T follicular helper cell (primary cell): ENCODE measurements at regions not wholly inside any gene's neighbourhood (a gene's known extent, or its start where the extent isn't known, plus 50 kb on each side); places are given as distances from the start of the nearest gene placed in this dataset.

ENCODE experiments used
- DNase-seq: peaks from one replicate; pipeline ENCODE4 v3.0.0-alpha.2; 2020; ENCODE audit warnings: low read depth

- DNase-seq: no peak
These were observed 72.3 kb downstream of the LINC00237 start for GRCh38 chr20:21033817-21034216.

- DNase-seq: no peak
These were observed 74.5 kb downstream of the LINC00237 start for GRCh38 chr20:21031666-21032065.

- no peak for DNase-seq
These were observed 76.8 kb downstream of the LINC00237 start for GRCh38 chr20:21029341-21029740.

- DNase-seq: no peak
These were observed 77.2 kb downstream of the LINC00237 start for GRCh38 chr20:21028921-21029320.

GRCh38 chr20:21028436-21028835 is 77.7 kb downstream of the LINC00237 start:
- no peak for DNase-seq

- no peak for DNase-seq
These were observed 78.6 kb downstream of the LINC00237 start for GRCh38 chr20:21027569-21027968.

GRCh38 chr20:21026951-21027350 is 79.2 kb downstream of the LINC00237 start:
- no peak for DNase-seq

GRCh38 chr20:21024420-21024819 is 81.7 kb downstream of the LINC00237 start:
- no peak for DNase-seq

- no peak for DNase-seq
These were observed 83.2 kb downstream of the LINC00237 start for GRCh38 chr20:21022925-21023324.

- DNase-seq: no peak
These were observed 84.7 kb downstream of the LINC00237 start for GRCh38 chr20:21021472-21021790.

- DNase-seq: no peak
These were observed 85.3 kb downstream of the LINC00237 start for GRCh38 chr20:21020659-21021471.

- DNase-seq: no peak
These were observed 86.1 kb downstream of the LINC00237 start for GRCh38 chr20:21019814-21020658.

GRCh38 chr20:21019468-21019813 is 86.7 kb downstream of the LINC00237 start:
- DNase-seq: no peak

- DNase-seq: no peak
These were observed 87.6 kb downstream of the LINC00237 start for GRCh38 chr20:21018576-21018975.

- DNase-seq: no peak
These were observed 88.6 kb downstream of the LINC00237 start for GRCh38 chr20:21017528-21018085.

GRCh38 chr20:21016751-21017150 is 89.4 kb downstream of the LINC00237 start:
- no peak for DNase-seq

- DNase-seq: no peak
These were observed 91.6 kb downstream of the LINC00237 start for GRCh38 chr20:21014528-21014927.

GRCh38 chr20:21008951-21009350 is 97.2 kb downstream of the LINC00237 start:
- no peak for DNase-seq

GRCh38 chr20:21006611-21007010 is 99.5 kb downstream of the LINC00237 start:
- no peak for DNase-seq

- DNase-seq: no peak
These were observed 101.6 kb downstream of the LINC00237 start for GRCh38 chr20:21004386-21005076.

- no peak for DNase-seq
These were observed 102.3 kb downstream of the LINC00237 start for GRCh38 chr20:21003902-21004301.

GRCh38 chr20:21002486-21002885 is 103.7 kb downstream of the LINC00237 start:
- DNase-seq: no peak
